HCT116 (cell line): ENCODE measurements at regions not wholly inside any gene's neighbourhood (a gene's known extent, or its start where the extent isn't known, plus 50 kb on each side); places are given as distances from the start of the nearest gene placed in this dataset.

Experiments used
- ATAC-seq: fragments of 200-7000 bp; cut with Tn5 transposase; 2 replicates; pipeline ENCODE4 v1.9.1; 2020; ENCODE audit warnings: mild to moderate bottlenecking, moderate library complexity
- BruUV-seq: library from RNA; stranded (reverse); fragments of 400-500 nt; replicated peaks from 2 replicates; lab custom pipeline; 2021; lab: Mats Ljungman, UMichigan
- CTCF ChIA-PET: fragments of 300-600 bp; sonication (Branson Sonifier 250); formaldehyde crosslinking; loops from one replicate; lab custom pipeline; 2021; ENCODE audit warnings: antibody characterized with exemption; lab: Charles Lee
- POLR2A ChIA-PET: fragments of 300-600, 350-600 bp; sonication (Branson Sonifier 250); formaldehyde crosslinking; loops from one replicate; lab custom pipeline; 2021; ENCODE audit warnings: antibody characterized with exemption; lab: Charles Lee
- RAD21 ChIA-PET, 2 experiments: fragments of 300-600 bp; sonication (Branson Sonifier 250); formaldehyde crosslinking; loops; one replicate each; lab custom pipeline; 2023; ENCODE audit warnings: low total read pairs in 2 of 2; ENCODE audit not compliant: uncharacterized antibody in 2 of 2, unreplicated experiment in 2 of 2, low non-redundant PET in 1 of 2; lab: Charles Lee
- DNase-seq: peaks from one replicate; pipeline ENCODE4 v3.0.0-alpha.2; 2010; ENCODE audit warnings: low read depth, low spot score
- H2AFZ ChIP-seq: fragments of 200-600 bp; shearing (Covaris generic), sonication (generic); 2 replicates; pipeline ENCODE4 v1.6.1; 2017; ENCODE audit warnings: low read depth, mixed run types, mixed read lengths, antibody characterized with exemption, low read length; ENCODE audit not compliant: poor library complexity, severe bottlenecking
- H3K27ac ChIP-seq: 2 replicates; pipeline ENCODE4 v1.5.1; 2012; ENCODE audit warnings: low read depth, low read length
- H3K27me3 ChIP-seq: fragments of 200-600 bp; sonication (generic); 2 replicates; pipeline ENCODE4 v1.6.1; 2016; ENCODE audit warnings: mixed run types, low read length, mixed read lengths; ENCODE audit not compliant: insufficient read depth
- H3K36me3 ChIP-seq, 2 experiments: fragments of 200-500 bp in 1 of 2; fragments of 200-600 bp in 1 of 2; sonication (Bioruptor generic) in 1 of 2; sonication (generic) in 1 of 2; 2 replicates each; pipeline versions ENCODE4 v1.5.1 to v1.6.1; 2014 to 2016; ENCODE audit warnings: low read length in 2 of 2, inconsistent platforms in 1 of 2, mixed read lengths in 1 of 2, mixed run types in 1 of 2; ENCODE audit not compliant: insufficient read depth in 2 of 2, control insufficient read depth in 1 of 2
- H3K4me1 ChIP-seq, 2 experiments: fragments of 200-600 bp in 1 of 2; sonication (generic) in 1 of 2; 2 replicates each; pipeline versions ENCODE4 v1.5.1 to v1.6.1; 2012 to 2017; ENCODE audit warnings: low read length in 2 of 2, inconsistent platforms in 1 of 2, mild to moderate bottlenecking in 1 of 2, mixed read lengths in 1 of 2, mixed run types in 1 of 2, moderate library complexity in 1 of 2; ENCODE audit not compliant: insufficient read depth in 2 of 2, control insufficient read depth in 1 of 2
- H3K4me2 ChIP-seq: fragments of 200-600 bp; sonication (generic); 2 replicates; pipeline ENCODE4 v1.6.1; 2017; ENCODE audit warnings: mixed run types, low read length, mixed read lengths
- H3K4me3 ChIP-seq, 2 experiments: fragments of 200-600 bp in 1 of 2; sonication (generic) in 1 of 2; replicated peaks in 1 of 2; 2 replicates each; pipeline ENCODE4 v1.5.1; 2011 to 2016; ENCODE audit warnings: low read length in 2 of 2, control low read depth in 1 of 2, low read depth in 1 of 2, mild to moderate bottlenecking in 1 of 2, mixed read lengths in 1 of 2, mixed run types in 1 of 2
- H3K79me2 ChIP-seq: fragments of 200-600 bp; sonication (generic); 2 replicates; pipeline ENCODE4 v1.6.1; 2017; ENCODE audit warnings: mild to moderate bottlenecking, mixed run types, low read length, moderate library complexity, mixed read lengths; ENCODE audit not compliant: insufficient read depth
- H3K9ac ChIP-seq: fragments of 200-600 bp; sonication (generic); 2 replicates; pipeline ENCODE4 v1.6.1; 2016; ENCODE audit warnings: low read length, mixed read lengths
- H3K9me2 ChIP-seq: fragments of 200-600 bp; sonication (generic), shearing (Covaris generic); 2 replicates; pipeline ENCODE4 v1.6.1; 2017; ENCODE audit warnings: mixed run types, mild to moderate bottlenecking, moderate library complexity; ENCODE audit not compliant: insufficient read depth
- H3K9me3 ChIP-seq, 2 experiments: fragments of 200-500 bp in 1 of 2; fragments of 200-600 bp in 1 of 2; sonication (Bioruptor generic) in 1 of 2; sonication (generic) in 1 of 2; 2 replicates each; pipeline ENCODE4 v1.6.1; 2014 to 2017; ENCODE audit warnings: low read length in 2 of 2, mixed read lengths in 2 of 2, inconsistent platforms in 1 of 2, low read depth in 1 of 2, mild to moderate bottlenecking in 1 of 2, mixed run types in 1 of 2, moderate library complexity in 1 of 2; ENCODE audit not compliant: control insufficient read depth in 1 of 2, insufficient read depth in 1 of 2
- H4K20me1 ChIP-seq: fragments of 200-600 bp; sonication (generic), shearing (Covaris generic); 2 replicates; pipeline ENCODE4 v1.6.1; 2017; ENCODE audit warnings: mixed run types, mild to moderate bottlenecking, moderate library complexity; ENCODE audit not compliant: insufficient read depth
- ATF3 ChIP-seq: IDR thresholded peaks from 2 replicates; pipeline ENCODE4 v1.6.1; 2012
- CBX3 ChIP-seq: IDR thresholded peaks from 2 replicates; pipeline ENCODE4 v1.6.1; 2012; ENCODE audit warnings: low read depth
- ELF1 ChIP-seq: IDR thresholded peaks from 2 replicates; pipeline ENCODE4 v1.6.1; 2012; ENCODE audit warnings: low read depth, borderline replicate concordance
- EZH2 ChIP-seq: fragments of 200-600 bp; sonication (generic); IDR thresholded peaks from 2 replicates; pipeline ENCODE4 v1.6.1; 2017; ENCODE audit warnings: antibody characterized with exemption, mixed run types
- EZH2phosphoT487 ChIP-seq: fragments of 200-600 bp; IDR thresholded peaks from 2 replicates; pipeline ENCODE4 v1.6.1; 2018; ENCODE audit warnings: antibody characterized with exemption, borderline replicate concordance
- MAX ChIP-seq: IDR thresholded peaks from 2 replicates; pipeline ENCODE4 v1.6.1; 2012
- POLR2A ChIP-seq: IDR thresholded peaks from 2 replicates; pipeline ENCODE4 v1.7.0; 2011; ENCODE audit warnings: borderline replicate concordance; ENCODE audit not compliant: insufficient read depth, insufficient read length; ENCODE audit errors: extremely low read depth
- RAD21 ChIP-seq: IDR thresholded peaks from 2 replicates; pipeline ENCODE4 v1.6.1; 2012; ENCODE audit warnings: low read depth, mild to moderate bottlenecking
- SP1 ChIP-seq: IDR thresholded peaks from 2 replicates; pipeline ENCODE4 v1.6.1; 2012; ENCODE audit warnings: low read depth
- ZFX ChIP-seq: fragments of 450-650 bp; IDR thresholded peaks from 2 replicates; pipeline ENCODE4 v1.6.1; 2017
- ZNF274 ChIP-seq: fragments of 200-500 bp; sonication (Bioruptor generic); IDR thresholded peaks from 2 replicates; pipeline ENCODE4 v1.6.1; 2014; ENCODE audit warnings: mild to moderate bottlenecking, low read depth, low read length, inconsistent platforms
- intact Hi-C: fragments of 100-400 bp; cut with micrococcal nuclease; formaldehyde crosslinking; loops from 2 replicates; pipeline ENCODE4 v1.10.0; 2022
- TF ChIP-seq, protein P1 (sequence below): IDR thresholded peaks from 2 replicates; pipeline ENCODE4 v1.6.1; 2012; ENCODE audit warnings: low read depth
- TF ChIP-seq, protein P2 (sequence below): IDR thresholded peaks from 2 replicates; pipeline ENCODE4 v1.6.1; 2011; ENCODE audit warnings: mild to moderate bottlenecking, low read length, moderate library complexity; ENCODE audit not compliant: insufficient replicate concordance; ENCODE audit errors: extremely low read depth

DNA sequence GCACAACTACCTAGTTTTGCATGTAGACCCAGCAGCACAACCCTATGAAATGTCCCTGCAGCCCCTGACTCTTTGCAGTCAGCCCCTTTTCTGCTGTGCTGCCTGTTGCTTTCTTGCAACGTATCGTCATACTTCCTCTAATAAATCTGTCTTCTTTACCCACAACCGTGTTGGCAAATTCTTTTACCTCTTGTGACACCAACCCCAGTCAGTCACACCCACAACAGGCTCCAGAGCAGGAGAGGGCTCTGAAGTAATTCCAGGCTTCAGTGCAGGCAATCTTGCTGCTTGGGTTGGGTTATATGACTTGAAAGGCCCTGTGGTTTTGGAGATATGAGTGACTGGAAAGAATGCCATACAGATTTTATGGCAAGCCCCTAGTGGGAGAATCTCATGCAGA, 79.1 kb upstream of the KCNH7 start:
- no TSS peak for BruUV-seq
- CTCF ChIA-PET = no interaction called here

DNA sequence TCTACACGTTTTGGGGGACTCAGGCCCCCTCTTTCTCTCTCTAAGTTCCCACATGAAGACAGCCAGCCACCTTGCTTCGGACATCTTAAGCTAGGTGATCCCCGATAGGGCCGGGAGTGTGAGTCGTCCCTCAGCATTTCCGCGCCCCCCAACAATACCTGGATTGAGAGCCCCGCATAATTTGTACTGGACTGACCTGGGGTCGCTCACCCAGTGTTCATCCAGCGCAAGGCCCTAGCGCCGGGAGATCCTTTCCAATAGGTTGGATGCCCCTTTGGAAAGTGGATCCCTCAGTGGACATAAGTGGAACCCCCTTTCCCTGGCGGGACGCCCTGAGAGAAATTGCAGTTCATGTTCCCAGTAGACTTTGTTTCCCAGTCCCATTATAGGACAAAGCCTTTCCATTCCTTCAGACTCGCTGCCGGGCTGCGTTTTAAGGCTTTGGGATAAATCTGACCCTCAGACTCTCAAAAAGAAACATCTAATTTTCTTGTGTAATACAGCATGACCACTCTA, 77.8 kb upstream of the KCNH7 start:
- H4K20me1 ChIP-seq = no peaks in the 10 kb centered on the region
- no peak overlapping the region for H2AFZ ChIP-seq
- H3K9me3 ChIP-seq = no peaks in the 10 kb centered on the region
- H3K79me2 ChIP-seq = no peaks in the 10 kb centered on the region
- ATAC-seq (no peak), DNase-seq (no peak)
- H3K9ac ChIP-seq = no peak overlapping the region
- no peaks in the 10 kb centered on the region for H3K4me1 ChIP-seq
- CTCF ChIA-PET = no interaction called here
- no peak overlapping the region for H3K4me3 ChIP-seq
- RAD21 ChIA-PET = no interaction called here
- no peaks in the 10 kb centered on the region for H3K9me2 ChIP-seq
- intact Hi-C loops = no loop called here
- no TSS peak for BruUV-seq
- no peak overlapping the region for H3K4me2 ChIP-seq
- H3K27ac ChIP-seq = no peak overlapping the region
- H3K27me3 ChIP-seq = no peaks in the 10 kb centered on the region
- no peaks in the 10 kb centered on the region for H3K36me3 ChIP-seq
- POLR2A ChIA-PET = no interaction called here
- TF ChIP-seq EZH2 = no peak
- no peak for TF ChIP-seq POLR2A
- TF ChIP-seq SP1 = no peak
- TF ChIP-seq ZFX = no peak
- TF ChIP-seq, protein P1, sequence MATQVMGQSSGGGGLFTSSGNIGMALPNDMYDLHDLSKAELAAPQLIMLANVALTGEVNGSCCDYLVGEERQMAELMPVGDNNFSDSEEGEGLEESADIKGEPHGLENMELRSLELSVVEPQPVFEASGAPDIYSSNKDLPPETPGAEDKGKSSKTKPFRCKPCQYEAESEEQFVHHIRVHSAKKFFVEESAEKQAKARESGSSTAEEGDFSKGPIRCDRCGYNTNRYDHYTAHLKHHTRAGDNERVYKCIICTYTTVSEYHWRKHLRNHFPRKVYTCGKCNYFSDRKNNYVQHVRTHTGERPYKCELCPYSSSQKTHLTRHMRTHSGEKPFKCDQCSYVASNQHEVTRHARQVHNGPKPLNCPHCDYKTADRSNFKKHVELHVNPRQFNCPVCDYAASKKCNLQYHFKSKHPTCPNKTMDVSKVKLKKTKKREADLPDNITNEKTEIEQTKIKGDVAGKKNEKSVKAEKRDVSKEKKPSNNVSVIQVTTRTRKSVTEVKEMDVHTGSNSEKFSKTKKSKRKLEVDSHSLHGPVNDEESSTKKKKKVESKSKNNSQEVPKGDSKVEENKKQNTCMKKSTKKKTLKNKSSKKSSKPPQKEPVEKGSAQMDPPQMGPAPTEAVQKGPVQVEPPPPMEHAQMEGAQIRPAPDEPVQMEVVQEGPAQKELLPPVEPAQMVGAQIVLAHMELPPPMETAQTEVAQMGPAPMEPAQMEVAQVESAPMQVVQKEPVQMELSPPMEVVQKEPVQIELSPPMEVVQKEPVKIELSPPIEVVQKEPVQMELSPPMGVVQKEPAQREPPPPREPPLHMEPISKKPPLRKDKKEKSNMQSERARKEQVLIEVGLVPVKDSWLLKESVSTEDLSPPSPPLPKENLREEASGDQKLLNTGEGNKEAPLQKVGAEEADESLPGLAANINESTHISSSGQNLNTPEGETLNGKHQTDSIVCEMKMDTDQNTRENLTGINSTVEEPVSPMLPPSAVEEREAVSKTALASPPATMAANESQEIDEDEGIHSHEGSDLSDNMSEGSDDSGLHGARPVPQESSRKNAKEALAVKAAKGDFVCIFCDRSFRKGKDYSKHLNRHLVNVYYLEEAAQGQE = no peak
- no peak for TF ChIP-seq RAD21
- no peak for TF ChIP-seq CBX3
- no peak for TF ChIP-seq MAX
- TF ChIP-seq ATF3 = no peak

More for the DNA sequence above, 79.1 kb upstream of the KCNH7 start:
- Histone ChIP-seq H3K9me3 (no peaks in the 10 kb centered on the region), H3K79me2 (no peaks in the 10 kb centered on the region), H3K9ac (no peak overlapping the region), H3K27ac (no peak overlapping the region), H3K4me1 (no peaks in the 10 kb centered on the region), H3K9me2 (no peaks in the 10 kb centered on the region), H3K4me2 (no peak overlapping the region), H3K27me3 (no peaks in the 10 kb centered on the region), H2AFZ (no peak overlapping the region), H4K20me1 (no peaks in the 10 kb centered on the region), H3K36me3 (no peaks in the 10 kb centered on the region), H3K4me3 (no peak overlapping the region)
- RAD21 ChIA-PET = no interaction called here
- no peak for TF ChIP-seq ZNF274
- TF ChIP-seq ELF1 = no peak
- TF ChIP-seq RAD21 = no peak
- TF ChIP-seq EZH2phosphoT487 = no peak
- TF ChIP-seq, protein P2, sequence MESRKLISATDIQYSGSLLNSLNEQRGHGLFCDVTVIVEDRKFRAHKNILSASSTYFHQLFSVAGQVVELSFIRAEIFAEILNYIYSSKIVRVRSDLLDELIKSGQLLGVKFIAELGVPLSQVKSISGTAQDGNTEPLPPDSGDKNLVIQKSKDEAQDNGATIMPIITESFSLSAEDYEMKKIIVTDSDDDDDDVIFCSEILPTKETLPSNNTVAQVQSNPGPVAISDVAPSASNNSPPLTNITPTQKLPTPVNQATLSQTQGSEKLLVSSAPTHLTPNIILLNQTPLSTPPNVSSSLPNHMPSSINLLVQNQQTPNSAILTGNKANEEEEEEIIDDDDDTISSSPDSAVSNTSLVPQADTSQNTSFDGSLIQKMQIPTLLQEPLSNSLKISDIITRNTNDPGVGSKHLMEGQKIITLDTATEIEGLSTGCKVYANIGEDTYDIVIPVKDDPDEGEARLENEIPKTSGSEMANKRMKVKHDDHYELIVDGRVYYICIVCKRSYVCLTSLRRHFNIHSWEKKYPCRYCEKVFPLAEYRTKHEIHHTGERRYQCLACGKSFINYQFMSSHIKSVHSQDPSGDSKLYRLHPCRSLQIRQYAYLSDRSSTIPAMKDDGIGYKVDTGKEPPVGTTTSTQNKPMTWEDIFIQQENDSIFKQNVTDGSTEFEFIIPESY = no peak
- no peak for DNase-seq
- no peak for ATAC-seq
- intact Hi-C loops = no loop called here
- POLR2A ChIA-PET = no interaction called here
